A673 (cell line): ENCODE measurements at regions not wholly inside any gene's neighbourhood (a gene's known extent, or its start where the extent isn't known, plus 50 kb on each side); places are given as distances from the start of the nearest gene placed in this dataset.

Experiments
- BruUV-seq: library from RNA; stranded (reverse); fragments of 400-500 nt; replicated peaks from 2 replicates; lab custom pipeline; 2021; lab: Mats Ljungman, UMichigan
- CTCF ChIA-PET: fragments of 300-600 bp; sonication (Branson Sonifier 250); formaldehyde crosslinking; loops from one replicate; lab custom pipeline; 2022; ENCODE audit warnings: antibody characterized with exemption; lab: Charles Lee
- POLR2A ChIA-PET: fragments of 300-600 bp; sonication (Branson Sonifier 250); formaldehyde crosslinking; loops from one replicate; lab custom pipeline; 2022; ENCODE audit warnings: antibody characterized with exemption; ENCODE audit not compliant: low non-redundant PET; lab: Charles Lee
- DNase-seq: peaks from one replicate; pipeline ENCODE4 v3.0.0-alpha.2; 2015; ENCODE audit warnings: low spot score
- H3K27ac ChIP-seq: fragments of 200-600 bp; sonication (generic); 2 replicates; pipeline ENCODE4 v1.5.1; 2016; ENCODE audit warnings: mixed run types, low read depth, mild to moderate bottlenecking, mixed read lengths, antibody characterized with exemption, low read length; ENCODE audit not compliant: poor library complexity, severe bottlenecking
- H3K27me3 ChIP-seq: fragments of 200-600 bp; sonication (generic); replicated peaks from 2 replicates; pipeline ENCODE4 v1.6.1; 2017; ENCODE audit warnings: mixed run types, low read depth, mild to moderate bottlenecking, mixed read lengths, antibody characterized with exemption, low read length; ENCODE audit not compliant: insufficient read depth, poor library complexity
- H3K36me3 ChIP-seq: fragments of 200-600 bp; sonication (generic); 2 replicates; pipeline ENCODE4 v1.6.1; 2016; ENCODE audit warnings: mixed run types, mild to moderate bottlenecking, mixed read lengths, antibody characterized with exemption, low read length; ENCODE audit not compliant: insufficient read depth, poor library complexity, severe bottlenecking
- H3K4me1 ChIP-seq: fragments of 200-600 bp; sonication (generic); 2 replicates; pipeline ENCODE4 v1.6.1; 2017; ENCODE audit warnings: mixed run types, mild to moderate bottlenecking, mixed read lengths, antibody characterized with exemption, low read length; ENCODE audit not compliant: insufficient read depth, poor library complexity, severe bottlenecking
- H3K4me3 ChIP-seq: fragments of 200-600 bp; sonication (generic); 2 replicates; pipeline ENCODE4 v1.5.1; 2016; ENCODE audit warnings: low read depth, mixed run types, mild to moderate bottlenecking, mixed read lengths, low read length; ENCODE audit not compliant: poor library complexity, severe bottlenecking
- H3K9me3 ChIP-seq: fragments of 200-600 bp; sonication (generic); 2 replicates; pipeline ENCODE4 v1.6.1; 2016; ENCODE audit warnings: mixed run types, low read depth, mild to moderate bottlenecking, mixed read lengths, antibody characterized with exemption, low read length; ENCODE audit not compliant: poor library complexity, severe bottlenecking
- EZH2 ChIP-seq: fragments of 200-600 bp; sonication (generic); IDR thresholded peaks from 2 replicates; pipeline ENCODE4 v1.6.1; 2017; ENCODE audit warnings: borderline replicate concordance, low read depth, mild to moderate bottlenecking, mixed read lengths, antibody characterized with exemption, low read length; ENCODE audit not compliant: poor library complexity, severe bottlenecking
- intact Hi-C: fragments of 100-400 bp; cut with micrococcal nuclease; formaldehyde crosslinking; loops from one replicate; pipeline ENCODE4 v1.10.0; 2022; ENCODE audit not compliant: unreplicated experiment
- TF ChIP-seq, protein P1 (sequence below): fragments of 300-800, 200-600 bp; sonication (generic); conservative IDR thresholded peaks from 2 replicates; pipeline ENCODE4 v1.5.1; 2017; ENCODE audit warnings: low read depth, mild to moderate bottlenecking, antibody characterized with exemption, low read length, moderate library complexity, mixed read lengths

DNA sequence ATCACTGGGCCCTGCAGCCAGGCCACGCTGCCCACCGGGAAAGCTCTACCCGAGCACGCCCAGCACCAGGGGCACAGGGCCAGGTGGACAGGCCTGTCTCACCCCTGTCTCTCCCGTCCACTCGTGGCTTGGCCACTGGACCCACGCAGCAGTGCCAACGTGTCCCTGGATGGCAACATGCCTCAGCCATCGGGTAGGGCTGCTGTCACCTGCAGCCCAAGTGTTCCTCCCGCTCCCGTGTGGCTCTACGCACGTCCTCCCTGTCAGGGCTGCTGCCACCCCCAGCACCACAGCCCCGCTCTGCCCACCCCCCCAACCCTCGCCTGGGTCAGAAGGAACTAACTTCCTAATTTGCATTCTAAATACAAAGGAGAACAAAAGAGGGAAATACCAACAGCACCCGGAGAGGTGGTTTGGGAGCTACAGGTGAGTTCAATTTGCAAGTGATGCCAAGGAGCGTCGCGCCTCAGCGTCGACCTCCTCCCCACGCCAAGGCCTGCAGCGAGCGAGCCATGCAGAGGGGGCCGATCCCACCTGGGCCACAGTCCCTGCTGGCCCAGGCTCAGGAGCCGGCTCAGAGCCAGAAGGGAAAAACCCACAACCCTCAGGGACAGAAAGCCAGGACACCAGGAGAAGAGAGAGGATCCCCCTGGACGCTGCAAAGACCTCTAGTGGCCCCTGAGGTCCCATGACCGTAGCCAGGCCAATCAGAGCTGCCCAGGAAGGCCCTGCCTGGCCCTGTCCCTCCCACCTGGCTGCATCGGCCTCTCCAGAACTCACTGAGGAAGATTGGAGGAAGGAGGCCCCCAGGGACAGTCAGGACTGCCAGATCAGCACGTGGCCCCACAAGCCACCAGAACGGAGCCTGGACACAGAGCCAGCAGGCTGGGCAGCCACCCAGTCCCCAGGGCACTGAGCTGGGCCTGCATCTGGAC, 128.4 kb upstream of the SPACA7 start:
- no peak for DNase-seq
- no peak overlapping the region for H3K27ac ChIP-seq
- BruUV-seq: no TSS peak
- no peak overlapping the region for H3K4me3 ChIP-seq
- H3K36me3 ChIP-seq: no peaks in the 10 kb centered on the region
- H3K9me3 ChIP-seq: no peaks in the 10 kb centered on the region
- TF ChIP-seq EZH2: no peak
- TF ChIP-seq, protein P1, sequence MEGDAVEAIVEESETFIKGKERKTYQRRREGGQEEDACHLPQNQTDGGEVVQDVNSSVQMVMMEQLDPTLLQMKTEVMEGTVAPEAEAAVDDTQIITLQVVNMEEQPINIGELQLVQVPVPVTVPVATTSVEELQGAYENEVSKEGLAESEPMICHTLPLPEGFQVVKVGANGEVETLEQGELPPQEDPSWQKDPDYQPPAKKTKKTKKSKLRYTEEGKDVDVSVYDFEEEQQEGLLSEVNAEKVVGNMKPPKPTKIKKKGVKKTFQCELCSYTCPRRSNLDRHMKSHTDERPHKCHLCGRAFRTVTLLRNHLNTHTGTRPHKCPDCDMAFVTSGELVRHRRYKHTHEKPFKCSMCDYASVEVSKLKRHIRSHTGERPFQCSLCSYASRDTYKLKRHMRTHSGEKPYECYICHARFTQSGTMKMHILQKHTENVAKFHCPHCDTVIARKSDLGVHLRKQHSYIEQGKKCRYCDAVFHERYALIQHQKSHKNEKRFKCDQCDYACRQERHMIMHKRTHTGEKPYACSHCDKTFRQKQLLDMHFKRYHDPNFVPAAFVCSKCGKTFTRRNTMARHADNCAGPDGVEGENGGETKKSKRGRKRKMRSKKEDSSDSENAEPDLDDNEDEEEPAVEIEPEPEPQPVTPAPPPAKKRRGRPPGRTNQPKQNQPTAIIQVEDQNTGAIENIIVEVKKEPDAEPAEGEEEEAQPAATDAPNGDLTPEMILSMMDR: no peak
- intact Hi-C loops: no loop called here
- ChIA-PET POLR2A (no interaction called here), CTCF (no interaction called here)
- H3K27me3 ChIP-seq: peaks cover 55% of the 10 kb centered on the region
- no peaks in the 10 kb centered on the region for H3K4me1 ChIP-seq

DNA sequence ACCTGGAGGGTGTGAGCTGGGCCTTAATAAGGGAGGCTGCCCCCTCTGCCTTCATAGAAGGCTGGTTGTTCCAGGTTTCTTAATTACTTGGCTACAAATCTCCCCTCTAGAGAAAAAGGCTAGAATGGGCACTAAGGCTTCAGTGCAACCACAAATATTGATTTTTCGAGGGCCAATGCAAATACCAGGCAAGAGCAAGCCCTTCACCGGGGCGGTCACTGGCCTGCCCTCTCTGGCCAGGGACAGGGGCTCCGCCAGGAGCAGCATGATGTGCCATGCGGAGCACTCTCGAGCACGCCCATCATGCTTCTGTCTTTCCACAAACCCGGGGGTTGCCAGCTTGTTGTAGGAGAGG, 127.8 kb upstream of the SPACA7 start:
- ChIA-PET CTCF (no interaction called here), POLR2A (no interaction called here)
- Histone ChIP-seq H3K27ac (no peak overlapping the region), H3K9me3 (no peaks in the 10 kb centered on the region), H3K4me1 (no peaks in the 10 kb centered on the region), H3K4me3 (no peak overlapping the region), H3K36me3 (no peaks in the 10 kb centered on the region), H3K27me3 (peaks cover 56% of the 10 kb centered on the region)
- DNase-seq: no peak
- no TSS peak for BruUV-seq
- intact Hi-C loops: no loop called here
- no peak for TF ChIP-seq EZH2
- TF ChIP-seq, protein P1: no peak

- DNase-seq: no peak
- no peak overlapping the region for H3K4me3 ChIP-seq
- intact Hi-C loops: no loop called here
- ChIA-PET CTCF (no interaction called here), POLR2A (no interaction called here)
- no peaks in the 10 kb centered on the region for H3K9me3 ChIP-seq
- no peak overlapping the region for H3K27ac ChIP-seq
- TF ChIP-seq, protein P1: no peak
- no peak for TF ChIP-seq EZH2
- H3K27me3 ChIP-seq: peaks cover 61% of the 10 kb centered on the region
- H3K36me3 ChIP-seq: no peaks in the 10 kb centered on the region
- BruUV-seq: no TSS peak
- no peaks in the 10 kb centered on the region for H3K4me1 ChIP-seq
These were observed 127.1 kb upstream of the SPACA7 start for GRCh38 chr13:112248862-112249592.
